ELR (cell line): ENCODE measurements at regions not wholly inside any gene's neighbourhood (a gene's known extent, or its start where the extent isn't known, plus 50 kb on each side); places are given as distances from the start of the nearest gene placed in this dataset.
"Not testable (repeated sequence)": the region's sequence is repeated elsewhere in the genome, so short reads cannot be mapped to it uniquely, and the experiment has no call there.

Source experiments
- DNase-seq: peaks from one replicate; pipeline ENCODE4 v3.0.0-alpha.2; 2015; ENCODE audit warnings: low read depth

DNA sequence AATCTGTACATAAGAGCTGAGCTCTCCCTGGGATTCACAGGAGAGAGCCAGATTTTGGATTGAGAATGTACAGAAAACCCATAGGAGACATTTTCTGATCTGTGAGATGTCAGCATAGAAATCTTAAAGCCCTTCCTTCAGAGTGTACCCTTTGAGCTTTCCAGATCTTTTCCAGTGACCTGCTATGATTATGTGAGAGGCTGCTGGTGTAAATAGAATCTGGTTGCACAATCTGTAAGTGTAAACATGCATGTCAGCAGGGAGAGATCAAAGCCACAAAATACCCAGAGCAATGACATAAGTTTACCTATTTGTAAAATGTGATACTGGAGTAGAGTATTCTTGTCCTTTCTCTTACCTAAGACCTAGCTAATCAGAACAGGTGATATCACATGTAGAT is 471.9 kb downstream of the FOXD4L5 start:
- DNase-seq = not testable (repeated sequence)

DNA sequence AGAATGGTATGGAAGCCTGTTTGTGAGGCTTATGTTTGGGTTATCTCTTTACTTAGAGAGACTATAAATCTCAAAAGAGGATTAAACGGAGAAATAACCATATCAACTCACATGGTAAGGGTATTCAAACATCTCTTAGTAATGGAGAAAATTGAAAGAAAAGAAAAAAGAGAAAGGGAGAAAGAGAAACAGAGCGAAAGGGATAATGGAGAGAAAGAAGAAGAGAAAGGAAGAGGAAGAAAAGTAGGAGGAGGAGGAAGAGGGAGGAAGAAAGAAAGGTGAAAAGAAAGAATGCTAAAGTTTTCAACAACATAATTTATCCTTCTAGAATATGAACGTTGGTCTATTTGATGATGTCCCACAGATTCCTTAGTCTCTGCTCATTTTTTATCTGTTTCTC is 506.3 kb downstream of the FOXD4L5 start:
- not testable (repeated sequence) for DNase-seq

DNA sequence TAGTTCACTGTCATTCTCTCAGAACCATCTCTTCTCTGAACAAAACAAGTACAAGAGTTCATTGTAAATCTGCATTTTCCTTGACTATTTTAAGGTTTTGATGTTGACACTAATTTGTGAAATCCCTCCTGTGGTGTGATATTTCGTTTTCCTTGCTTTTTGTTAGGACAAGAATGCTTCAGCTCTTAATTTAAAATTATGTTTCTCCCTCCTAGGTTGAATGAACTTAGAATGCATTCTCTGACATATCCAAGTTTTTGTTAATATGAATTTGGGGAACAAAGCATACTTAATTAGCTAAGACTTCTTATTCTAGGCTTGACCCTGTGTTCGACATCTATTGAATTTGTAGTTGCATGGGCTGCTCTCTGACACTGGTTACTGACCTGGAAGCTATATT is 508.7 kb downstream of the FOXD4L5 start:
- DNase-seq = not testable (repeated sequence)

DNA sequence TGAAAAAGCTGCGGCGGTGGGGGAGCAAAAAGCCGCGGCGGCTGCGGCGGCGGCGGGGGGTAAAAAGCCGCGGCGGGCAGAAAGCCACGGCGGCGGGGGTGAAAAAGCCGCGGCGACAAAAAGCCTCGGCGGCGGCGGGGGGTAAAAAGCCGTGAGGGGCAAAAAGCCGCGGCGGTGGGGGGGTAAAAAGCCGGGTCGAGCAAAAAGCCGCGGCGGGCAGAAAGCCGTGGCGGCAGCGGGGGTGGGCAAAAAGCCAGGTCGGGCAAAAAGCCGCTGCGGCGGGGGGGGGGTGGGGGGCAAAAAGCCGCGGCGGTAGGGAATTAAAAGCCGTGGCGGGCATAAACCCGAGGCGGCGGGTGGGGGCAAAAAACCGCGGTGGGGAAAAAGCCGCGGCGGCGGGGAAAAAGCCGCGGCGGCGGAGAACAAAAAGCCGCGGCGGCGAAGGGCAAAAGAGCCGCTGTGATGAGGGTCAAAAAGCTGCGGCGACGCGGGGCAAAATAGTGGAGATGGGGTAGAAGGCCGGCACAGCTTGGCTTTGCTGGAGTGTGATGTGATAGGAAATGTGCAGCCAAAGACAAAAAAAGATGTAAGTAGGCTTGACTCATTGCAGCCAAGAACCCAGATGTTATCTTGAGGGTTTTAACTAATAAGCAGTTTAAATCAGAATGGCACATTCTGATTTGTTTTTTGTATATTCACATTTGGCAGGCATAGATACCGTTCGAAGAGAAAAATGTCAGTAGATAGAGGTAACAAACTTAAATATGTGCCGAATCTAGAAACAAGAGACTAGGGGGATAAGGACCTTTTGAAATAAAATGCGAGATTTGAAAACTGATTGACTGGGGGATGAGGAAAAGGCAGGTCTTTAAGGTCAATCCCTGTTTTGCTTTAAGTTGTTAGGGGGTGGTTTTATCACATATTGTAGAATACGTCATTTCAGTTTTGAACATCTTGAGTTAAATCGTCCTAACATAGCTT is 509.9 kb downstream of the FOXD4L5 start:
- peak; percentile 1 for DNase-seq

DNA sequence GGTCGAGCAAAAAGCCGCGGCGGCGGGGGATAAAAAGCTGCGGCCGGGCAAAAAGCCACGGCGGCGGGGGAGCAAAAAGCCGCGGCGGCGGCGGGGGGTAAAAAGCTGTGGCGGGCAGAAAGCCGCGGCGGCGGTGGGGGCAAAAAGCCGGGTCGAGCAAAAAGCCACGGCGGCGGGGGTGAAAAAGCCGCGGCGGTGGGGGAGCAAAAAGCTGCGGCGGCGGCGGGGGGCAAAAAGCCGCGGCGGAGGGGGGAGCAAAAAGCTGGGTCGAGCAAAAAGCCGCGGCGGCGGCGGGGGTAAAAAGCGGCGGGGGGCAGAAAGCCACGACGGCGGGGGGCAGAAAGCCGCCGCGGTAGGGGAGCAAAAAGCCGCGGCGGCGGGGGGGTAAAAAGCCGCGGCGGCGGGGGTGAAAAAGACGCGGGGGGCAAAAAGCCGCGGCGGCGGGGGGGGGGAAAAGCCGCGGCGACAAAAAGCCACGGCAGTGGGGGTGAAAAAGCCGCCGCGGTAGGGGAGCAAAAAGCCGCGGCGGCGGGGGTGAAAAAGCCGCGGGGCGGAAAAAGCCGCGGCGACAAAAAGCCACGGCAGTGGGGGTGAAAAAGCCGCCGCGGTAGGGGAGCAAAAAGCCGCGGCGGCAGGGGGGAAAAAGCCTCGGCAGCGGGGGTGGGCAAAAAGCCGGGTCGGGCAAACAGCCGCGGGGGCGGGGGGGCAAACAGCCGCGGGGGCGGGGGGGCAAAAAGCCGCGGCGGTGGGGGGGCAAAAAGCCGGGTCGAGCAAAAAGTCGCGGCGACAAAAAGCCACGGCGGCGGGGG is 510.8 kb downstream of the FOXD4L5 start:
- not testable (repeated sequence) for DNase-seq

DNA sequence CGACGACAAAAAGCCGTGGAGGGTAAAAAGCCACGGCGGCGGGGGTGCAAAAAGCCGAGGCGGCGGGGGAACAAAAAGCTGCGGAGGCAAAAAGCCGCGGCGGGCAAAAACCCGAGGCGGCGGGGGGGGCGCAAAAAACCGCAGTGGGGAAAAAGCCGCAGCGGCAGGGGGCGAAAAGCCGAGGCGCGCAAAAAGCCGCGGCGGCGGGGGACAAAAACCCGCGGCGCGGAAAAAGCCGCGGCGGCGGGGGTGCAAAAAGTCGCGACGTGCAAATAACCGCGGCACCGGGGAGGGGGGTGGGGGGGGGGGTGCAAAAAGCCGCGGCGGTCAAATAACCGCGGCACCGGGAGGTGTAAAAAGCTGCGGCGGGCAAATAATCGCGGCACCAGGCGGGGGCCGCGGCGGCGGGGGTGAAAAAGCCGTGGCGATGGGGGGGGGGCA is 511.5 kb downstream of the FOXD4L5 start:
- peak; percentile 0 for DNase-seq

DNA sequence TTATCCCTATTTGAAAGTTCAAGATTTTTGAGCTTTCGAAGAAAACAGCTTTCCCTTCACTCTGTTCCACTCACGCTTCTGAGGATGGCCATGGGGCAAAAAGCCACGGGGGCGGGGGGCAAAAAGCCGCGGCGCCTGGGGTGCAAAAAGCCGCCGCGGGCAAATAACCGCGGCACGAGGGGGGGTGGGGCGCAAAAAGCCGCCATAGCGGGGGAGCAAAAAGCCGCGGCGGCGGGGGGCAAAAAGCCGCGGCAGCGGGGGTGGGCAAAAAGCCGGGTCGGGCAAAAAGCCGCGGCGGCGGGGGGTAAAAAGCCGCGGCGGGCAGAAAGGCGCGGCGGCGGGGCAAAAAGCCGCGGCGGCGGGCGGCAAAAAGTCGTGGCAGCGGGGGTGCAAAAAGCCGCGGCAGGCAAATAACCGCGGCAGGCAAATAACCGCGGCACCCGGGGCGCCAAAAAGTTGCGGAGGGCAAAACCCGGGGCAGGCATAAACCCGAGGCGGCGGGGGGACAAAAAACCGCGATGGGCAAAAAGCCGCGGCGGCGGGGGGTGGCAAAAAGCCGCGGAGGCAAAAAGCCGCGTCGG is 512.2 kb downstream of the FOXD4L5 start:
- not testable (repeated sequence) for DNase-seq

DNA sequence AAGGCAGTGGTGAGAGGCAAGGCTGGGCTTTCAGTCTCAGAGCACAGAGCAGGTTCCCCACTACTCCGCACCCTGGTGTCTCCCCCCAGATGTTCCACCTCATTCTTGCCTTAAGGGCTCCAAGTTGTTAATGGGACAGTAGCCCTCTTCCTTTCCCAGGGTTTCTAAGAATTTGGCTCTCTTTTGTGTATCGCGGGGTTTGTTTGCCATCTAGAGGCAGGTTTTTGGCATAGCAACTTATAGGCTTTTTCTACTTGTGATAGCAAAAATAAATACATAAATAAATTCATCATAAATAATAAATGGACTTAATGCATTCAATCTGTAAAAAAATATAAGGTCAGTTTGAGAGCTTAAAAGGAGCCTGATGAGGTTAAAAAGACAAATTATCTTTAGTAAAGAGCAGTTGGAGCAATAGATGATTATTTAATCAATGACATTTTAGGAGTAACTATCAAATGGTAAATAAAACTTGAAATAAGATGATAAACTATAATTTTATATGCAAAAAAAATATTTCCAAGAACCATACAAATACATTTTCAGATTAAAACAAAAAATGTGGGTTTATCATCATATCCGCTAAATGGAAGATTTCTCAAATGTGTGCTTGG is 512.8 kb downstream of the FOXD4L5 start:
- not testable (repeated sequence) for DNase-seq
